ENCODE measurements at regions not wholly inside any gene's neighbourhood (a gene's known extent, or its start where the extent isn't known, plus 50 kb on each side); places are given as distances from the start of the nearest gene placed in this dataset.

DNA sequence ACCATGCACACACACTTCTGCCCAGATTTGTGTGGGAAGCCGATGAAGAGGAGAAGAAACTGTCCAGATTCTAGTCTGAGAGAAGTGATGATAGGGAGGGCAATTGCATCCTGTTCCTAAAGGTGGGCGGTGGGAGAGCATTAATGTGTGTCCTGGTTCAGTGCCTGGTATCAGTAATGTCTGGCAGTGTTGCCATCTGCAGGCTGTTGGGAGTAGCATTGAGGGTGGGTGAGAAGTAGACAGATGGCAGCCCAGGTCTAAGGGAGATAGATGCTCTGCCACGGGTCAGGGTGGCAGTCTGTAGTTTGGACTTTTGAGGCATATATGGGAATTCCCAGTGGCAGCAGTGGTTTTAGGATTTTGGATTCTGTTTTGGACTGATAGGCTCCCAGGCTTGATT is 156.4 kb downstream of the ETNK1 start:
- whole genome bisulfite sequencing, 5 donors = 66 to 95% (median 89%) methylated on average over 3 of the region's 3 CpGs
- Histone ChIP-seq H3K4me3 (no peak overlapping the region), H3K4me1 (no peaks in the 10 kb centered on the region), H3K27ac (no peak overlapping the region), H3K36me3 (no peaks in the 10 kb centered on the region), H3K9me3 (peaks cover 0 to 18% (median 5%) of the 10 kb centered on the region in 8 donors), H3K27me3 (replicated peaks in 1 of 7) (no peaks in the 10 kb centered on the region)
- intact Hi-C loops (cut with DNase I; ENCODE audit: low total_unique reads) = no loop called here
- no peak for DNase-seq
- TF ChIP-seq, protein P1, sequence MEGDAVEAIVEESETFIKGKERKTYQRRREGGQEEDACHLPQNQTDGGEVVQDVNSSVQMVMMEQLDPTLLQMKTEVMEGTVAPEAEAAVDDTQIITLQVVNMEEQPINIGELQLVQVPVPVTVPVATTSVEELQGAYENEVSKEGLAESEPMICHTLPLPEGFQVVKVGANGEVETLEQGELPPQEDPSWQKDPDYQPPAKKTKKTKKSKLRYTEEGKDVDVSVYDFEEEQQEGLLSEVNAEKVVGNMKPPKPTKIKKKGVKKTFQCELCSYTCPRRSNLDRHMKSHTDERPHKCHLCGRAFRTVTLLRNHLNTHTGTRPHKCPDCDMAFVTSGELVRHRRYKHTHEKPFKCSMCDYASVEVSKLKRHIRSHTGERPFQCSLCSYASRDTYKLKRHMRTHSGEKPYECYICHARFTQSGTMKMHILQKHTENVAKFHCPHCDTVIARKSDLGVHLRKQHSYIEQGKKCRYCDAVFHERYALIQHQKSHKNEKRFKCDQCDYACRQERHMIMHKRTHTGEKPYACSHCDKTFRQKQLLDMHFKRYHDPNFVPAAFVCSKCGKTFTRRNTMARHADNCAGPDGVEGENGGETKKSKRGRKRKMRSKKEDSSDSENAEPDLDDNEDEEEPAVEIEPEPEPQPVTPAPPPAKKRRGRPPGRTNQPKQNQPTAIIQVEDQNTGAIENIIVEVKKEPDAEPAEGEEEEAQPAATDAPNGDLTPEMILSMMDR (IDR thresholded peaks at IDR 0.05 in 8 of 11, conservative IDR thresholded peaks at IDR 0.05 in 3 of 11) = no peak
- no peak for TF ChIP-seq POLR2A (IDR thresholded peaks at IDR 0.05)
- no peak for TF ChIP-seq POLR2AphosphoS5 (IDR thresholded peaks at IDR 0.05)

DNA sequence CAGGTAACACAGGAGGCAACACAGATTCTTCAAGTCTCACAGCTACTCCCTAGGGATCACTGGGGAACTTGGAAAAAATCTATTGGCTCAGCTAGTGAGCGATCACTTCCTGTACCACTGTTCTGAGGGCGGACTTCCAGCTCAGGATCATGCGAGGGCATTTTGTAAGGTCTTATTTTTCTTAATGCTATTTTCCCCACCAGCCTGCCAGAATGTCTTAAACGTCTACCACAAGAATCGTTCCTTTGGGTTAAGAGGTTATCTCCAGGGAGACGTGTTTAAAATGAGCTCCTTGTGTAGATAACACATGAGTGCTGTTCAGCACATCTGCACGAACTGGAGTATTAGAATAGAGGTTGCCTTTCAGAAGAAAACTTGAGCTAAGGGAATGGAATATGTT is 162.6 kb downstream of the ETNK1 start:
- intact Hi-C loops (cut with DNase I; ENCODE audit: low total_unique reads) = no loop called here
- Histone ChIP-seq H3K27me3 (replicated peaks in 1 of 7) (no peaks in the 10 kb centered on the region), H3K4me1 (no peaks in the 10 kb centered on the region), H3K36me3 (no peaks in the 10 kb centered on the region), H3K9me3 (peaks cover 0 to 9% (median 3%) of the 10 kb centered on the region in 8 donors), H3K4me3 (no peak overlapping the region), H3K27ac (no peak overlapping the region)
- TF ChIP-seq, protein P1 (IDR thresholded peaks at IDR 0.05 in 8 of 11, conservative IDR thresholded peaks at IDR 0.05 in 3 of 11) = no peak
- TF ChIP-seq POLR2A (IDR thresholded peaks at IDR 0.05) (no peak), POLR2AphosphoS5 (IDR thresholded peaks at IDR 0.05) (no peak)
- 53 to 75% (median 65%) methylated on average over 7 of the region's 7 CpGs for WGBS, 5 donors
- DNase-seq = no peak

DNA sequence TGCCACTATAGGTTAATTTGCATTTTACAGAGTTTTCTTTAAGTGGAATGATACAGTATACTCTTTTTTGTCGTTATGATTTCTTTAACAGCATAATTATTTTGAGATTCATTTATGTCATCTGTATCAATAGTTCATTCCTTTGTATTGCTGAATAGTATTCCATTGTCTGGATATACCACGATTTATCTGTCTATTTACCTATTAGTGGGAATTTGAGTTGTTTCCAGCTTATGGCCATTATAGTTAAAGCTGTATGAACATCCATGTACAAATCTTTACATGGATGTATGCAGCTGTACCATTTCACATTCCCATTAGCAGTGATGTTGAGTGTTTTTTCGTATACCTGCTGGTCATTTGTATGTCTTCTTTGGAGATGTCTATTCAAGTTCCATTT is 163.9 kb downstream of the ETNK1 start:
- Histone ChIP-seq H3K27ac (no peak overlapping the region), H3K36me3 (no peaks in the 10 kb centered on the region), H3K4me3 (no peak overlapping the region), H3K27me3 (replicated peaks in 1 of 7) (no peaks in the 10 kb centered on the region), H3K4me1 (no peaks in the 10 kb centered on the region), H3K9me3 (peaks cover 0 to 7% (median 1%) of the 10 kb centered on the region in 8 donors)
- 81 to 92% (median 85%) methylated on average over 3 of the region's 3 CpGs for WGBS, 5 donors
- intact Hi-C loops (cut with DNase I; ENCODE audit: low total_unique reads) = no loop called here
- no peak for DNase-seq
- TF ChIP-seq, protein P1 (IDR thresholded peaks at IDR 0.05 in 8 of 11, conservative IDR thresholded peaks at IDR 0.05 in 3 of 11) = no peak
- TF ChIP-seq POLR2A (IDR thresholded peaks at IDR 0.05) (no peak), POLR2AphosphoS5 (IDR thresholded peaks at IDR 0.05) (no peak)

DNA sequence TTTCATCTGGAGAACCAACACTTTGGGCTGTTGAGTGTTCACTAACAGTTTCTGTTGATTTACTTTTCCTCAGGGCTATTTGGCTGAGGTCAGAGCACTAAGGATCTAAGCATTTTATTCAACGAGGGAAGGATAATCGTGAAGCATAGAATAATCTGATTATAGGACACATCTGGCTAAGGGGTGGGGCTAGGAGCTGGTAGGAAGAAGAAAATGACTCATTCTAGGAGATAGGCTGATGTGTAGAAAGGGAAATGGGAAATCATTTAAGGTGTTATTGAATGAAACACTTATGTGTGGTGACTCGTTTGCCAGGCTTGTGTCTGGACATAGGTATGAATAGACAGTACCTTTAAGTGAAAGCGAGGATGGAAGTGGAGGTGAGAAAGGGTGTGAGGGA is 167.2 kb downstream of the ETNK1 start:
- Histone ChIP-seq H3K4me1 (no peaks in the 10 kb centered on the region), H3K27ac (no peak overlapping the region), H3K36me3 (no peaks in the 10 kb centered on the region), H3K27me3 (replicated peaks in 1 of 7) (no peaks in the 10 kb centered on the region), H3K9me3 (peaks cover 0 to 4% (median 0%) of the 10 kb centered on the region in 8 donors), H3K4me3 (no peak overlapping the region)
- TF ChIP-seq POLR2A (IDR thresholded peaks at IDR 0.05) (no peak), POLR2AphosphoS5 (IDR thresholded peaks at IDR 0.05) (no peak)
- TF ChIP-seq, protein P1 (IDR thresholded peaks at IDR 0.05 in 8 of 11, conservative IDR thresholded peaks at IDR 0.05 in 3 of 11) = no peak
- no peak for DNase-seq
- WGBS, 5 donors = 68 to 80% (median 72%) methylated on average over 4 of the region's 4 CpGs
- intact Hi-C loops (cut with DNase I; ENCODE audit: low total_unique reads) = no loop called here

Data from spleen (tissue), 11 donors.